Right hindlimb (tissue), 1 donor: ENCODE measurements at regions not wholly inside any gene's neighbourhood (a gene's known extent, or its start where the extent isn't known, plus 50 kb on each side); places are given as distances from the start of the nearest gene placed in this dataset.

ENCODE experiments used
- DNase-seq: peaks from one replicate; pipeline ENCODE4 v3.0.0-alpha.2; 2018

- no peak for DNase-seq
These were observed 99.5 kb downstream of the FAM76B start for GRCh38 chr11:95690100-95690499.

GRCh38 chr11:95688501-95689222, 100.9 kb downstream of the FAM76B start:
- no peak for DNase-seq

GRCh38 chr11:95688015-95688414, 101.6 kb downstream of the FAM76B start:
- DNase-seq = no peak

GRCh38 chr11:95686265-95686664, 103.3 kb downstream of the FAM76B start:
- no peak for DNase-seq

GRCh38 chr11:95684701-95685100, 104.9 kb downstream of the FAM76B start:
- no peak for DNase-seq

- no peak for DNase-seq
These were observed 105.4 kb downstream of the FAM76B start for GRCh38 chr11:95684170-95684569.

- no peak for DNase-seq
These were observed 107.0 kb downstream of the FAM76B start for GRCh38 chr11:95682552-95682951.

GRCh38 chr11:95680169-95680929, 109.2 kb downstream of the FAM76B start:
- no peak for DNase-seq

GRCh38 chr11:95678988-95679387, 110.6 kb downstream of the FAM76B start:
- DNase-seq = no peak

GRCh38 chr11:95676308-95676707, 113.3 kb downstream of the FAM76B start:
- no peak for DNase-seq

- no peak for DNase-seq
These were observed 114.0 kb downstream of the FAM76B start for GRCh38 chr11:95675585-95675984.

- no peak for DNase-seq
These were observed 114.8 kb downstream of the FAM76B start for GRCh38 chr11:95674657-95675358.

- no peak for DNase-seq
These were observed 117.8 kb downstream of the FAM76B start for GRCh38 chr11:95671768-95672167.

GRCh38 chr11:95668131-95668530, 121.5 kb downstream of the FAM76B start:
- DNase-seq = no peak

- DNase-seq = no peak
These were observed 128.4 kb downstream of the FAM76B start for GRCh38 chr11:95661162-95661561.

GRCh38 chr11:95660038-95660437, 129.5 kb downstream of the FAM76B start:
- DNase-seq = no peak

- no peak for DNase-seq
These were observed 130.5 kb downstream of the FAM76B start for GRCh38 chr11:95659088-95659487.

- DNase-seq = no peak
These were observed 134.0 kb downstream of the FAM76B start for GRCh38 chr11:95655536-95655935.

- DNase-seq = no peak
These were observed 135.9 kb downstream of the FAM76B start for GRCh38 chr11:95653680-95654079.

GRCh38 chr11:95653099-95653498, 136.5 kb downstream of the FAM76B start:
- DNase-seq = no peak

GRCh38 chr11:95652002-95652472, 137.5 kb downstream of the FAM76B start:
- DNase-seq = no peak

- no peak for DNase-seq
These were observed 139.3 kb downstream of the FAM76B start for GRCh38 chr11:95650276-95650675.

GRCh38 chr11:95647871-95648270, 141.7 kb downstream of the FAM76B start:
- DNase-seq = no peak

- no peak for DNase-seq
These were observed 142.2 kb downstream of the FAM76B start for GRCh38 chr11:95647355-95647754.
